ENCODE measurements at regions not wholly inside any gene's neighbourhood (a gene's known extent, or its start where the extent isn't known, plus 50 kb on each side); places are given as distances from the start of the nearest gene placed in this dataset.

GRCh38 chr12:81950871-81951270 lies 191.7 kb upstream of the PPFIA2 start:
- DNase-seq, result no peak

- DNase-seq, result peak; percentile 43
Observed at GRCh38 chr12:81949841-81950308, 190.7 kb upstream of the PPFIA2 start.

- peak; percentile 6 for DNase-seq
Observed at GRCh38 chr12:81949416-81949815, 190.3 kb upstream of the PPFIA2 start.

DNA sequence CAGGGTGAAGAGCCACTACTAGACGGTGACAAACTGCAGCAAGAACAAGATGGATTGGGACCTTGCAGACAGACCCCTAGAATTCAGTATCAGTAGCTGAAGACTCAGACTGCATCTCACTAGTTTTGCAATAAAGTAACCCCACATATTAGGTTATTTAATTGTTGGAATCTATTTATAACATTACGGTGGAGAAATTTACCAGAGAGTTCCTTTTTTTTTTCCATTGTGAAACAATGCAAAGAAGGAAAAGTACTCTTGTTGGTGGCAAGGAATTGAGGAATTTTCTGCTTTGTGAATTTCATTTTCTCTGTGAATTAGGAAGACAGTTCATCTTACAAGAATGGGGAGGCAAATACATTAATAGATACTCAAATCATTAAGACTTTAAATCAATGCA lies 185.7 kb upstream of the PPFIA2 start:
- DNase-seq, result no peak

DNA sequence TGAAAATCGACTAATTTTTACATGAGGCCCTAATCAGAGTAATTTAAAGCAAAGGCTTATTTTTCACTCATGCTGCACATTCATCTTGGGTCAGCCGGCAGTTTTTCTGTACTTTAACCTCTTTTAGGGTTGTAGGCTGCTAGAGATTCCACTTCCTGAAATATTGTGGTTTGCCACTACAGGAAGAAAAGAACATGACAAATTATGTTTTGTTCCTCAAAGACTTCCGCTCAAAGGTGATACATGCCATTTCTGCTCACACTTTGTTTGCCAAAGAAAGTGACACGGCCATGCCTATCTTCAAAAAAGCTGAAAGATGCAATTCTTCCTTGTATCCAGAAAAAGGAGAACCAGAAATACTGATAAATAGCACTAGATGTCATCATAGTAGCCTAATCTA lies 183.4 kb upstream of the PPFIA2 start:
- peak; percentile 63 for DNase-seq

DNA sequence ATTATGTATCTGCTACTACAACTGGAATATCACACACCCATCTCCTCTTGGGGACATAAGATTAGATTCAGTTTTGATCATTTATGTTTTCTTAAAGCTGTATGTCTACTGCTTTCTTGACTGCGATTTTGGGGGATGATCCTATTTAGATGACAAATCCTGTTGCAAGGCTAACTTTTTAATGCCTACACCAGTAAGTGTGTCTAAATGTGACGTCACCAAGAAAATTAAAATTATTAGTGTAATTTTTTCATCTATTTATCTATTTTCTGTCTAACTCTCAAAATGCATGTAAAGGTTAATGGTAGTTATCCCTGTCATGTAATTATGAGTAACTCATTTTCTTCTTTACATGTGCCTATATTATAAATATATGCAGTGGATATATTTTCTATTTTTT lies 170.9 kb upstream of the PPFIA2 start:
- DNase-seq, result no peak

DNA sequence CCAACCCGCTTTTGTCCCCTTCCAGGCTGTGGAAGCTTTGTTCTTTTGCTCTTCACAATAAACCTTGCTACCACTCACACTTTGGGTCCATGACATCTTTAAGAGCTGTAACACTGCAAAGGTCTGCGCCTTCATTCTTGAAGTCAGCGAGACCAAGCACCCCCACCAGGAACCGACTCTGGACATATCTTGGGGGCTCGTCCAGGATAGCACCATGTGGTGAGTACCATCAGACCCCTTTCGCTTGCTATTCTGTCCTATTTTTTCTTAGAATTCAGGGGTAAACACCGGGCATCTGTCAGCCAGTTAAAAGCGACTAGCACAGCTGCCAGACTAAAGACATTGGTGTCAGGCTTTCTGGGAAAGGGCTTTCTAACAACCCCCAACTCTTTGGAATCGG lies 137.6 kb upstream of the PPFIA2 start:
- no peak for DNase-seq

DNA sequence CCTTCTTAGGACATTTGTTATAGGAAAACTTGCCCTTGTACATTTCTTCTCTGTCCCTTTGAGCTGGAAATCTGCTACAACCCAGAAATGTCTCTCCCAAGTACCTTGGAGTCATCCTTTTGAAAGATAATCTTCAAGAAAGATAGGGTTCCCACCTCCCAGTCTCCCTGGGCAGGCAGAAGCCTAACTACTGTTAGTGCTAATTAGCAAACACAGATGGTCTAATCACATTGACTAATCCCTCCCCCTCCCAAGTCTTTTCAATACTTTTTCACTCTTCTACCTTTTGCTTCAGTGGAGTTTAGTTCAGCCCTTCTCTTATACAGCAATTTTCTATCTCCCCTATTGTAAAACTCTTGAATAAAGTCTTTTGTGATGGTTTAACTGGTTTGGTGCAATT lies 129.8 kb upstream of the PPFIA2 start:
- DNase-seq, result no peak

GRCh38 chr12:81888106-81888740 lies 129.1 kb upstream of the PPFIA2 start:
- DNase-seq, result no peak

DNA sequence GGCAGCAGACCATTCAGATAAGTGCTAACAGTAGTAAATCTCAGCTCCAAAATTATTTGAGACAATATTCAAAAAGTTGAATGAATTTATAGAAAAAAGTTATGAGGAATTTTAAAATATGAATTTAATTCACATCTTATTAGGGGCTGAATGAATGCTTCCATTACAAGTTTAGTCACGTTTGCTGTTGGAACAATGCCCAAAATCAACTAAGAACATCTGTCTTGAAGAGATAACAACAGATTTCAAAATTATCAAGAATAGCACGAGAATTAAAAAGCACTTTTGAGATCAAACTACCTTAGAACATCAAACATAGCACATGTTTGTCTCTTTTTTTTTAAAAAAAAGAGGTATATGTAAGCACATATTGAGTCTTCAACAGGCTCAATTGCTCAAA lies 115.4 kb upstream of the PPFIA2 start:
- DNase-seq, result peak; percentile 4

DNA sequence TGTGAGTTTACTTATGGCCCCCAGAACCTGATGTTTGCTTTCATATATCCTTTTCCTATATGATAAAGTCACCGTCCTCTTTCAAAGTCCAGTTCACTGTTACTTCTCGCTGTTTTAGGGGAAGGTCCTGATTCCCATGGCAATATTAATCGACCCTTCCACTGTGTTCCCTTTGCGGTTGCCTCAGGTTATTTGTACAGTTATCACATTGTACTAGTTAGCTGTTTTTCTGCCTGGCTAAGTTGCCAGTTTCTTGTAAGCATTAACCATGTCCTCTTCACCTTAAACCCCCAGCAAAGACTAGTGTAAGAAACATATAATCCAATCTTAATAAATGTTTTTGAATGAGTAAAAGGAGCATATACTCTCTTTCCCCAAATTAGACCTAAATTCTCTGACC lies 115.0 kb upstream of the PPFIA2 start:
- no peak for DNase-seq

DNA sequence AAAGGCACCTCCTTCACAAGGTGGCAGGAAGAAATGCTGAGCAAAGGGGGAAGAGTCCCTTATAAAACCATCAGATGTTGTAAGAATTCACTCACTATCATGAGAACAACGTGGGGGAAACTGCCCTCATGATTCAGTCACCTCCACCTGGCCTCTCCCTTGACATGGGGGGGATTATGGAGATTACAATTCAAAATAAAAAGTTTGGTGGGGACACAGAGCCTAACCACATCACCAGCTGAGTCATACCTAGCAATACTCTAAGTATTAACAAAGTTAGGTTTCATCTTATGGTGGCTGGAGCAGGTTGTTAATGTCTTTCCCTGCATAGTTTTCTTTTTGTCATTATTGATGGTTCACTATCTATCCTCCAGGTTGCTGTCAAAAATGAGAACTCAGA lies 113.2 kb upstream of the PPFIA2 start:
- no peak for DNase-seq

- DNase-seq, result no peak
Observed at GRCh38 chr12:81866081-81866480, 106.9 kb upstream of the PPFIA2 start.

DNA sequence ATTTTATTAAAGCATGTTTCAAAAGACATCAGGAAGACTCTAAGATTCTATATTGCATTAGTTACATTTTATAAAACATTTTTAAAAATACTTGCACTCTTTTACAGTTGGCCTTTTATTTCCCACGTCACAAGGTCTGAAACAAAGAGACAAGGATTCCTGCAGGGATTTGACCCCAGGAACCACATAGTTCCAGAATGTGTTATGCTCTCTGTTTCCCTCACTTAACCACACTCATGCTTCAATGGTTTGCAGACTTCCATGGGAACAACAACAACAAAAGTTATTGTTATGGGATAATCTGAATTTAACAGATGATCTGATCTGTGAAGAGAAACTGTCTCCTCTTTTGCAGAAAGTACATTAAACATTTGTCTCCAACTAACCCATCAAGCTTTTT lies 104.3 kb upstream of the PPFIA2 start:
- no peak for DNase-seq

- peak; percentile 25 for DNase-seq
Observed at GRCh38 chr12:81859521-81859920, 100.4 kb upstream of the PPFIA2 start.

DNA sequence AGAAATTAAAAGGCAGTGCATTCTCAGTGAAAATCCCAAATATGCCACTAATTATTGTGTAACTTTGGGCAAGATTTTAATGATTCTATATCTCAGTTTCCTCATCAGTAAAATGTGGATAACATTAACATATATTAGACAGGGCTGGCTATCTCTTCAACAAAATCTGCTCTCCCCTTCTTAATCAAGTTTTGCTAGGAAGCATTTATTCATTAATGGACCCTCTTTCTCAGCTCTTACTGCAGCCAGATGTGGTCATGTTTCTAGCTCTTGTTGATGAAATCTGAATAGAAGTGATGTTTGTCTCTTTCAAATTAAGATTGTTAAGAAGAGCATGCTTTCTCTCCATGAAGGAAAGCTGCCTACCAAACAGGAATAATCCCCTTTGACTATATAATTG lies 84.4 kb upstream of the PPFIA2 start:
- no peak for DNase-seq

- no peak for DNase-seq
Observed at GRCh38 chr12:81835783-81836182, 76.6 kb upstream of the PPFIA2 start.

DNA sequence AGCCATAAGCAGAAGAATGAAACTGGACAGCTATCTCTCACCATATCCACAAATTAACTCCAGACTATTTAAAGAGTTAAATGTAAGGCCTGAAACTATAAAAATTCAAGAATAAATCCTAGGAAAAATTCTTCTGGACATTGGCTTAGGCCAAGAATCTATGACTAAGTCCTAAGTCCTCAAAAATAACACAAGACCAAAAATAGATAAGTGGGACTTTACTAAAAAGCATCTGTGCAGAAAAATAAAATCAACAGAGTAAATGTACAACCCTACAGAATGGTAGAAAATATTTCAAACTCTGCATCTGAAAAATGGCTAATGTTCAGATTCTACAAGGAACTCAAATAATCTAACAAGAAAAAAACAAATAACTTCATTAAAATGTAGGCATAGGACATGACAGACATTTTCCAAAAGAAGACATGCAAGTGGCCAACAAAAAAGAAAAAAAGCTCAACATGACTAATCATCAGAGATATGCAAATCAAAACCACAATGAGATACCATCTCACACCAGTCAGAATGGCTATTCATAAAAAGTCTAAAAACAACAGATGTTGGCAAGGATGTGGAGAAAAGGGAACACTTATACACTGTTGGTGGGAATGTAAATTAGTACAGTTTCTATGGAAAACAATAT lies 61.0 kb upstream of the PPFIA2 start:
- DNase-seq, result no peak

DNA sequence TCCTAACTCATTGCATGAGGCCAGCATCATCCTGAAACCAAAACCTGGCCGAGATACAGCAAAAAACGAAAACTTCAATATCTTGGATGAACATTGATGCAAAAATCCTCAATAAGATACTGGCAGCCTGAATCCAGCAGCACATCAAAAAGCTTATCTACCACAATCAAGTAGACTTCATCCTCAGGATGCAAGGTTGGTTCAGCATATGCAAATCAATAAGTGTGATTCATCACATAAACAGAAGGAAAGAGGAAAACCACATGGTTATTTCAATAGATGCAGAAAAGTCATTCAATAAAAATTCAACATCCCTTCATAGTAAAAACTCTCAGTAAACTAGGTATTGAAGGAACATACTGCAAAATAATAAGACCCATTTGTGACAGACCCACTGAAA lies 56.5 kb upstream of the PPFIA2 start:
- no peak for DNase-seq

- DNase-seq, result no peak
Observed at GRCh38 chr12:81811778-81812125, 52.6 kb upstream of the PPFIA2 start.

DNA sequence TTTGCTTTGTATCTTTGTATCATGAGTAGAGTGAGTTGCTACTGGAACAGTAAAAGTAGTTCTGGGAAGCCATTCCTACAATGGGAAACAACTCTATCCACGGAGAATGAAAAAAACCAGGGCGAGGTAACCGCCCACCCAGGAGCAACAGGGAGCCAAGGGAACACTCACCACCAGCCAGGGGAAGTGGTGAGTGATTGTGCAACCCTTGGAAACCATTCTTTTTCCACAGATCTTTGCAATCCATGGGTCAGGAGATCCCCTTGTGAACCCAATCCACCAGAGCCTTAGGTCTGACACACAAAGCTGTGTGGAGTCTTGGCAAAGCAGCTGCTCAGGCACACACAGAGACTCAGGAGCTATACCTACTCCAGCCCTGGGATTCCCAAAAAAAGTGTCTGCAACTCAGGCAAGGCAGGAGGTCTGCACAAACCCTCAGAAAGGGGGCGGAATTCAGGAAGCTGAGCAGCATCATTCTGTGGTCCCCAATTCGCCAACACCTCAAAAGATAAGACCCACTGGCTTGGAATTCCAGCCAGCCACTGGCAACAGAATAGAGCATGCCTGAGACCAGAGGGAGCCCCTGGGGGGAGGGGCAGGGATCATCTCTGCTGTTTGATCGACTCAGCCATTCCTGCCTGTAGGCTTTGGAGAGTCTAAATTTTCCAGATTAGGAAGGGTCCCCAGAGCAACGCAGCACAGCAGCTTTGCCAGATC lies 52.1 kb upstream of the PPFIA2 start:
- DNase-seq, result no peak

DNA sequence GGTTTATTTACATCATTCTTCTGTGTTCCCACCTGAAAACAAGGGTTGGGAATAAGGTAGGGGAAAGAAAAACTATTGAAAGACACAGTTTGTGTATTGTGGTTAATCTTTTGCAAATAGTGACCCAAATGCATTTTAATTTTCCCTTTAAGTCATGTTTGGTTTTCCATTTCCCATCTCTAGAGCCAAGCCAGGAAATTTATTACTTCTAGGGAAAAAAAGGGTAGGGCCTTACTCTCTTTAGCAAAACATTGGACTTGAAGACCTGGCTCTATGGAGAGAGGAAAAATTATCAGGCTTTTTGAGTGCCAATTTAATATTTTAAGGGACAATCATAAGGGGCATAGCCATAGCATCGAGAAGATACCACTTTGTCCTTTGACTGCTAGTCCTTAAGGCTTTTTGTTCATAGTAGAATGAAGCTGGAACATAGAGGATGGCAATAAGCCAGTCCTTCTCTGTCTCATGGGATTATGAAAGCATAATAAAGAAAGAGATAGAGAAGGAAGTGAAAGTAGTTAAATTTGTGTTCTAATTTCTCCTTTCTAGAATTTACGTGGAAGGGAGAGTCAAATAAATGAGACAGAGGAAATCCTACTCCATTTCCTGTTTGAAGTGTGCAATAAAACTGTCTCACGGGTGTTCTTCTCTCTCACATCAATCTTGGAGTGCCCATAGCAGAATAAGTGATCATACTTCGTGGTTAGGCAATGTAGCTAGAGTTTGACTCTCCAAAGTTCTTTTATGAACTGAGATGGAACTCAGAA lies 50.9 kb upstream of the PPFIA2 start:
- peak; percentile 1 for DNase-seq

- DNase-seq, result no peak
Observed at GRCh38 chr12:81809113-81809777, 50.1 kb upstream of the PPFIA2 start.
